ENCODE measurements at regions not wholly inside any gene's neighbourhood (a gene's known extent, or its start where the extent isn't known, plus 50 kb on each side); places are given as distances from the start of the nearest gene placed in this dataset.

GRCh38 chr9:20095430-20096092, 306.7 kb upstream of the SLC24A2 start:
- Histone ChIP-seq H3K36me3 (no peaks in the 10 kb centered on the region), H3K27me3 (no peaks in the 10 kb centered on the region), H3K4me2 (no peak overlapping the region), H3K4me3 (no peak overlapping the region), H3K27ac (no peak overlapping the region), H4K20me1 (ENCODE audit: low read depth) (no peaks in the 10 kb centered on the region), H3K9ac (no peak overlapping the region), H2AFZ (replicated peaks) (no peak overlapping the region), H3F3A (ENCODE audit: low read depth) (no peaks in the 10 kb centered on the region), H3K9me3 (ENCODE audit: low read depth) (no peaks in the 10 kb centered on the region), H3K79me2 (ENCODE audit: low read depth) (no peaks in the 10 kb centered on the region), H3K4me1 (no peaks in the 10 kb centered on the region)
- Mint-ChIP-seq H3K4me1 (no peaks in the 10 kb centered on the region), H3K36me3 (no peaks in the 10 kb centered on the region), H3K9me3 (peaks cover 8% of the 10 kb centered on the region), H3K27ac (no peak overlapping the region), H3K4me3 (no peak overlapping the region), H3K27me3 (ENCODE audit: insufficient read depth, low read depth) (no peaks in the 10 kb centered on the region)
- DNase-seq (ENCODE audit: low spot score): no peak
- no peak for TF ChIP-seq CTCF (IDR thresholded peaks at IDR 0.05)
- no peak for TF ChIP-seq EZH2phosphoT487 (IDR thresholded peaks at IDR 0.05)
- TF ChIP-seq EZH2 (IDR thresholded peaks at IDR 0.05): no peak

- H3K4me2 ChIP-seq: no peak overlapping the region
- no peak overlapping the region for H2AFZ ChIP-seq (replicated peaks)
- no peak overlapping the region for H3K4me3 Mint-ChIP-seq
- no peaks in the 10 kb centered on the region for H3K4me1 ChIP-seq
- H3K27me3 Mint-ChIP-seq (ENCODE audit: insufficient read depth, low read depth): no peaks in the 10 kb centered on the region
- no peaks in the 10 kb centered on the region for H3K36me3 ChIP-seq
- no peaks in the 10 kb centered on the region for H3K4me1 Mint-ChIP-seq
- no peak overlapping the region for H3K4me3 ChIP-seq
- no peaks in the 10 kb centered on the region for H3K79me2 ChIP-seq (ENCODE audit: low read depth)
- peaks cover 10% of the 10 kb centered on the region for H3K9me3 Mint-ChIP-seq
- H3K9ac ChIP-seq: no peak overlapping the region
- no peak for TF ChIP-seq EZH2phosphoT487 (IDR thresholded peaks at IDR 0.05)
- no peak for TF ChIP-seq CTCF (IDR thresholded peaks at IDR 0.05)
- TF ChIP-seq EZH2 (IDR thresholded peaks at IDR 0.05): no peak
- no peaks in the 10 kb centered on the region for H3K27me3 ChIP-seq
- DNase-seq (ENCODE audit: low spot score): no peak
- H4K20me1 ChIP-seq (ENCODE audit: low read depth): no peaks in the 10 kb centered on the region
- no peak overlapping the region for H3K27ac ChIP-seq
- no peaks in the 10 kb centered on the region for H3F3A ChIP-seq (ENCODE audit: low read depth)
- no peak overlapping the region for H3K27ac Mint-ChIP-seq
- H3K36me3 Mint-ChIP-seq: no peaks in the 10 kb centered on the region
- no peaks in the 10 kb centered on the region for H3K9me3 ChIP-seq (ENCODE audit: low read depth)
Observed at GRCh38 chr9:20092561-20092960, 303.7 kb upstream of the SLC24A2 start.

GRCh38 chr9:20087481-20087880, 298.6 kb upstream of the SLC24A2 start:
- Histone ChIP-seq H2AFZ (replicated peaks) (no peak overlapping the region), H3K9me3 (ENCODE audit: low read depth) (no peaks in the 10 kb centered on the region), H3K4me1 (no peaks in the 10 kb centered on the region), H3K4me2 (no peak overlapping the region), H3K9ac (no peak overlapping the region), H3K36me3 (no peaks in the 10 kb centered on the region), H3K4me3 (no peak overlapping the region), H4K20me1 (ENCODE audit: low read depth) (no peaks in the 10 kb centered on the region), H3K27ac (no peak overlapping the region), H3K27me3 (no peaks in the 10 kb centered on the region), H3K79me2 (ENCODE audit: low read depth) (no peaks in the 10 kb centered on the region), H3F3A (ENCODE audit: low read depth) (no peaks in the 10 kb centered on the region)
- Mint-ChIP-seq H3K4me1 (peaks cover 18% of the 10 kb centered on the region), H3K27me3 (ENCODE audit: insufficient read depth, low read depth) (no peaks in the 10 kb centered on the region), H3K4me3 (no peak overlapping the region), H3K9me3 (peaks cover 6% of the 10 kb centered on the region), H3K27ac (no peak overlapping the region), H3K36me3 (no peaks in the 10 kb centered on the region)
- no peak for DNase-seq (ENCODE audit: low spot score)
- TF ChIP-seq EZH2 (IDR thresholded peaks at IDR 0.05) (no peak), CTCF (IDR thresholded peaks at IDR 0.05) (no peak), EZH2phosphoT487 (IDR thresholded peaks at IDR 0.05) (no peak)

Measured in neural progenitor cell (in vitro differentiated cells).